Fibroblast of pulmonary artery (primary cell): ENCODE measurements at regions not wholly inside any gene's neighbourhood (a gene's known extent, or its start where the extent isn't known, plus 50 kb on each side); places are given as distances from the start of the nearest gene placed in this dataset.

Source experiments
- DNase-seq: peaks from one replicate; pipeline ENCODE4 v3.0.0-alpha.2; 2010; ENCODE audit warnings: low read depth
- H3K4me3 ChIP-seq: replicated peaks from 2 replicates; pipeline ENCODE4 v1.5.1; 2011; ENCODE audit warnings: low read depth, mild to moderate bottlenecking, control low read depth, low read length, moderate library complexity
- TF ChIP-seq, protein P1 (sequence below): IDR thresholded peaks from 2 replicates; pipeline ENCODE4 v1.5.1; 2011; ENCODE audit warnings: mild to moderate bottlenecking, control low read depth, low read length, inconsistent platforms; ENCODE audit errors: missing control alignments

DNA sequence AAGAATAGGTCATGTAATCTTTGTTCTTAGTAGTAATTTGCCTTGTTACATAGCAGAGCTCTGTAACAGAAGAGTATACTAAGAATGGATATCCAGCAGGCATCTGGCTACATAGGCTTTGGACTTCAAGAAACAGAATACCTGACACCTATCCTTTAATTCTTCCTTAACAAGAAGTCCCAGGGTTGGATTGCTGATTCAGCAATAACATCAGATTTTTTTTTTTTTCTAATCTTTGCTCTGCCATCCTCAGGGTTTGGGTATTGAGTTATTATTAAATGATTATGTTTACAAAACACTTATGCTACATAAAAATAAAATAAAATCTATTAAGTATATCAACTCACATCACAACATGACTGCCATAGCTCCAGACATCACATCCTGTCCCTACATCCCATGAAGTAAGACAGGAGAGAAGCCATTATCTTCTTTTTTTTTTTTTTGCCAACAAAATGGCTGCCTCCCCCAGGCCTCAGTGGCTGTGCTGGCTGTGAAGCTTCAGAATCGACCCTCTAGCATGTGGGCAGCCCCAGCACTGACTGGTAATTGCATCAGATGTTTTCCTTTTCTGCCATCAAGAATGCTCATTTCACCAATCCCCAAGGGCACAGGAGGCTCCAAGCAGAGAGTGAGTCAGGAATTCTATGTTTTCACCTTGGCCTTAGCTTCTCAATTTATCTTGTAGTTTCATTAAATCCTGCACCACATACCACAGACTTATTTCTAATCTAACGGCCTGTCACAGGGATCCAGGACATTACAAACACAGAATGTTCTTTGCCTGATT is 186.2 kb downstream of the DICER1 start:
- no peak for DNase-seq
- H3K4me3 ChIP-seq = no peak overlapping the region
- TF ChIP-seq, protein P1, sequence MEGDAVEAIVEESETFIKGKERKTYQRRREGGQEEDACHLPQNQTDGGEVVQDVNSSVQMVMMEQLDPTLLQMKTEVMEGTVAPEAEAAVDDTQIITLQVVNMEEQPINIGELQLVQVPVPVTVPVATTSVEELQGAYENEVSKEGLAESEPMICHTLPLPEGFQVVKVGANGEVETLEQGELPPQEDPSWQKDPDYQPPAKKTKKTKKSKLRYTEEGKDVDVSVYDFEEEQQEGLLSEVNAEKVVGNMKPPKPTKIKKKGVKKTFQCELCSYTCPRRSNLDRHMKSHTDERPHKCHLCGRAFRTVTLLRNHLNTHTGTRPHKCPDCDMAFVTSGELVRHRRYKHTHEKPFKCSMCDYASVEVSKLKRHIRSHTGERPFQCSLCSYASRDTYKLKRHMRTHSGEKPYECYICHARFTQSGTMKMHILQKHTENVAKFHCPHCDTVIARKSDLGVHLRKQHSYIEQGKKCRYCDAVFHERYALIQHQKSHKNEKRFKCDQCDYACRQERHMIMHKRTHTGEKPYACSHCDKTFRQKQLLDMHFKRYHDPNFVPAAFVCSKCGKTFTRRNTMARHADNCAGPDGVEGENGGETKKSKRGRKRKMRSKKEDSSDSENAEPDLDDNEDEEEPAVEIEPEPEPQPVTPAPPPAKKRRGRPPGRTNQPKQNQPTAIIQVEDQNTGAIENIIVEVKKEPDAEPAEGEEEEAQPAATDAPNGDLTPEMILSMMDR = no peak

DNA sequence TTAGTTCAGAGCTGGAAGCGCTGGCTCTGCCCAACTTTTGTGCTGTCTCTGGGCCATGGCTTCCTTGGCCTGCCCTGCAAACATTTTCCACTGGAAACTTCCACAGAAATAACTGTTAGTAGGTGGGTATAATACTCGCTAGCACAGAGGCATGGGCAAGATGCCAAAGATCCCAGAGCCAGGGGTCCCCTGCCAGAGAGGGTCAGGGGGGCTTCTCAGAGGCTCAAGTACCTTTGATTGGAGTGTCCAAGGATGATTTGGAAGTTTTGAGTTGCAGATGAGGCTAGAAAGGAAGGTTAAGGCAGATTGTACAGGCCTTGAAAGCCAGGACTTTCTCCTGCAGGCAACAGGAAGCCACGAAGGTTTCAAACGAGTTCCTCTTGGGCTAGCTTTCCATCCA is 187.6 kb downstream of the DICER1 start:
- H3K4me3 ChIP-seq = no peak overlapping the region
- TF ChIP-seq, protein P1 = no peak
- no peak for DNase-seq

GRCh38 chr14:94966868-94967267 is 190.5 kb downstream of the DICER1 start:
- no peak overlapping the region for H3K4me3 ChIP-seq
- TF ChIP-seq, protein P1 = no peak
- DNase-seq = no peak

GRCh38 chr14:94966344-94966743 is 191.0 kb downstream of the DICER1 start:
- DNase-seq = no peak
- TF ChIP-seq, protein P1 = no peak
- no peak overlapping the region for H3K4me3 ChIP-seq

- DNase-seq = no peak
- TF ChIP-seq, protein P1 = no peak
- H3K4me3 ChIP-seq = no peak overlapping the region
Observed at GRCh38 chr14:94965551-94966313, 191.6 kb downstream of the DICER1 start.

GRCh38 chr14:94964931-94965330 is 192.4 kb downstream of the DICER1 start:
- DNase-seq = no peak
- H3K4me3 ChIP-seq = no peak overlapping the region
- TF ChIP-seq, protein P1 = no peak
